ENCODE measurements at regions not wholly inside any gene's neighbourhood (a gene's known extent, or its start where the extent isn't known, plus 50 kb on each side); places are given as distances from the start of the nearest gene placed in this dataset.

DNA sequence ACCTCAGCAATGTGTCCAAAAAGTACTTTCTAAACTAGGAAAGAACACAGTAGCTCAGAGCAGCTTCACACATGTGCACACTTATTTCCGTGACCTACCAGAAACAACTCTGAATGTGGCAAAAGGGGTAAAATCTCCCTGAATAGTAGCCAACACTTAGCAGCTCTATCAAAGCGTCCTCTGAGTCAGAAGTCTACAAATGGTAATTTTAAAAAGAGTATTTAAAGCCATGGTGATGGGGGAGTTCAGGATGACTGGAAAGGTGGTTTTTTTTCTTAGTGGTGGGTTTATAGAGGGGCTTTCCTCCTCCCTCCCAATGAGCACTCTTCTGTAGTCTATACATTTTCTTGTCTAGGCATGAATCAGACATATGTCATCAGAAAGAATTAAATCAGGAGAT is 223.8 kb upstream of the PRICKLE2 start:
- 93 to 94% methylated on average over 2 of the region's 2 CpGs for WGBS, 2 experiments (ENCODE audit: low coverage in 1 of 2, low lambda C conversion rate in 2 of 2, missing lambda C conversion rate in 2 of 2)
- in situ Hi-C loops (cut with MboI), result no loop called here
- Histone ChIP-seq H2AFZ (no peak overlapping the region), H3K36me3 (ENCODE audit: low read depth) (no peaks in the 10 kb centered on the region), H3K4me1 (ENCODE audit: insufficient read depth) (peaks cover 1% of the 10 kb centered on the region), H3K9ac (no peak overlapping the region), H4K20me1 (ENCODE audit: insufficient read depth) (no peaks in the 10 kb centered on the region), H3K9me2 (ENCODE audit: insufficient read depth) (no peaks in the 10 kb centered on the region), H3K9me3 (ENCODE audit: low read depth) (no peaks in the 10 kb centered on the region), H3K4me2 (ENCODE audit: unreplicated experiment) (no peak overlapping the region), H3K27me3 (replicated peaks; ENCODE audit: insufficient read depth) (peaks cover 31% of the 10 kb centered on the region), H3K4me3 (no peak overlapping the region), H3K27ac (no peak overlapping the region), H3F3A (ENCODE audit: insufficient read depth) (peaks cover 1% of the 10 kb centered on the region; the same call in 1 of the 2 replicates), H3K79me2 (ENCODE audit: insufficient read depth) (no peaks in the 10 kb centered on the region)
- DNase-seq, result no peak
- TF ChIP-seq EZH2 (IDR thresholded peaks at IDR 0.05; ENCODE audit: insufficient read depth, poor library complexity, severe bottlenecking) (no peak), EZH2phosphoT487 (IDR thresholded peaks at IDR 0.05; ENCODE audit: insufficient read depth, low read depth) (no peak)

DNA sequence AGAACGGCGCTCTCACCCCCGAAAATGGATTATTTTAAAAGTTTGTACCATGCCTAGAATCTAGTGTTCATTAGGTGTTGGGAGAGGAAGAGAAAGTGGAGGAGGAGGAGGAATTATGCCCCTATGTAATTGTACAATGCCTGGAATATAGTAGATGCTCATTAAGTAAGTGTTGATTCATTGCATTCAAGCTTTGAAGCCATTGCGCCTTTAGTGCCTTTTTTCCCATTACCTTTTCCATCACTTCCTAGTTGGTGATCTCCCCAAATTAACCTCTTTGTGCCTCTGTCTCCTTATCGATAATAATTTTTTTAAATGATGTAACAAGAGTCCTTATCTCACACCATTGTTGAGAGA is 220.7 kb upstream of the PRICKLE2 start:
- H3K9me3 ChIP-seq (ENCODE audit: low read depth), result no peaks in the 10 kb centered on the region
- no peak overlapping the region for H3K27ac ChIP-seq
- DNase-seq, result no peak
- in situ Hi-C loops (cut with MboI), result no loop called here
- no peak overlapping the region for H3K9ac ChIP-seq
- H3K27me3 ChIP-seq (replicated peaks; ENCODE audit: insufficient read depth), result peaks cover 30% of the 10 kb centered on the region
- H3K4me3 ChIP-seq, result no peak overlapping the region
- H3K4me2 ChIP-seq (ENCODE audit: unreplicated experiment), result no peak overlapping the region
- H3K9me2 ChIP-seq (ENCODE audit: insufficient read depth), result no peaks in the 10 kb centered on the region
- H3K79me2 ChIP-seq (ENCODE audit: insufficient read depth), result no peaks in the 10 kb centered on the region
- no peak overlapping the region for H2AFZ ChIP-seq
- no peaks in the 10 kb centered on the region for H3K36me3 ChIP-seq (ENCODE audit: low read depth)
- peaks cover 10% of the 10 kb centered on the region; the same call in 1 of the 2 replicates for H3F3A ChIP-seq (ENCODE audit: insufficient read depth)
- no peaks in the 10 kb centered on the region for H4K20me1 ChIP-seq (ENCODE audit: insufficient read depth)
- H3K4me1 ChIP-seq (ENCODE audit: insufficient read depth), result peaks cover 9% of the 10 kb centered on the region
- no peak for TF ChIP-seq EZH2 (IDR thresholded peaks at IDR 0.05; ENCODE audit: insufficient read depth, poor library complexity, severe bottlenecking)
- 80 to 81% methylated on average over 5 of the region's 5 CpGs for WGBS, 2 experiments (ENCODE audit: low coverage in 1 of 2, low lambda C conversion rate in 2 of 2, missing lambda C conversion rate in 2 of 2)

- 10% methylated on average over 58 to 64 of the region's 79 CpGs for WGBS, 2 experiments (ENCODE audit: low coverage in 1 of 2, low lambda C conversion rate in 2 of 2, missing lambda C conversion rate in 2 of 2)
- Histone ChIP-seq H3K4me1 (ENCODE audit: insufficient read depth) (peaks cover 13% of the 10 kb centered on the region), H3K36me3 (ENCODE audit: low read depth) (no peaks in the 10 kb centered on the region), H3K9ac (peak overlapping the region; percentile 47), H3K27ac (no peak overlapping the region), H3F3A (ENCODE audit: insufficient read depth) (peaks cover 10% of the 10 kb centered on the region; the same call in 1 of the 2 replicates), H2AFZ (peak overlapping the region; percentile 54), H3K9me3 (ENCODE audit: low read depth) (no peaks in the 10 kb centered on the region), H3K4me3 (peak overlapping the region; percentile 71), H4K20me1 (ENCODE audit: insufficient read depth) (no peaks in the 10 kb centered on the region), H3K9me2 (ENCODE audit: insufficient read depth) (no peaks in the 10 kb centered on the region), H3K4me2 (ENCODE audit: unreplicated experiment) (peak overlapping the region; percentile 69), H3K27me3 (replicated peaks; ENCODE audit: insufficient read depth) (peaks cover 30% of the 10 kb centered on the region), H3K79me2 (ENCODE audit: insufficient read depth) (no peaks in the 10 kb centered on the region)
- TF ChIP-seq EZH2phosphoT487 (IDR thresholded peaks at IDR 0.05; ENCODE audit: insufficient read depth, low read depth) (no peak), EZH2 (IDR thresholded peaks at IDR 0.05; ENCODE audit: insufficient read depth, poor library complexity, severe bottlenecking) (no peak)
- DNase-seq, result peak; percentile 56
- in situ Hi-C loops (cut with MboI), result no loop called here
Measured at GRCh38 chr3:64445109-64445943, 220.1 kb upstream of the PRICKLE2 start.

DNA sequence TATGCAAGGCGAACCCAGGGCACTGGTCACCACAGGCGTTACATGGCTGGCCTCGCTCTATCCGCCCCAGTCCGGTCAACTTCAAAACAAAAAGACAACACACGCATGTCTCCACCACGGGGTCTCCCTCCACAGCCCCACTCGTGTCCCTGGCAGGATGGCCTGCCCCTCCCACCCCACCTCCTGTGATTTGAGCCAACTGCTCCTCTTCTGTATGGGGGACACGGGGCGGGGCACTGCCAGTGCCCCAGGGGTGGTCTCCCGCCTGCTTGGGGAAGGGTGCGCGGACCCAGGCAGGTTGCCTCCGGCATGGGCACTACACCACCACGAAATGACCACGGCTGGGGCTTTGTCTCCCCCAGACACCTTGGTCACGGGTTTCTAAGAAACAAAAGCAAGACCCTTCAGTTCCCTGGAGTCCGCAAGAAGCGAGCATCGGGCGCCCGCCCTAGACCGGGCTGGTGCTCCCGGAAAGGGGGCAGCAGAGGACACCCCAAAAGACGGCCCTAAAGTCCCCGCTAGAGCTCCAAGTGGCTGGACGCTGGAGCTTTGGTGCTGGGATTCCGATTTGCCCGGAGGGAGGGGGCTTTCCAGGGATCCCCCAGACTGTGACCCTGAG is 219.3 kb upstream of the PRICKLE2 start:
- Histone ChIP-seq H4K20me1 (ENCODE audit: insufficient read depth) (no peaks in the 10 kb centered on the region), H3K4me3 (peak overlapping the region; percentile 71), H3K4me2 (ENCODE audit: unreplicated experiment) (peak overlapping the region; percentile 69), H3K27ac (no peak overlapping the region), H2AFZ (peak overlapping the region; percentile 54), H3K79me2 (ENCODE audit: insufficient read depth) (no peaks in the 10 kb centered on the region), H3K9ac (peak overlapping the region; percentile 47), H3K4me1 (ENCODE audit: insufficient read depth) (peaks cover 15% of the 10 kb centered on the region), H3K27me3 (replicated peaks; ENCODE audit: insufficient read depth) (peaks cover 30% of the 10 kb centered on the region), H3K36me3 (ENCODE audit: low read depth) (no peaks in the 10 kb centered on the region), H3K9me3 (ENCODE audit: low read depth) (no peaks in the 10 kb centered on the region), H3F3A (ENCODE audit: insufficient read depth) (peaks cover 10% of the 10 kb centered on the region; the same call in 1 of the 2 replicates), H3K9me2 (ENCODE audit: insufficient read depth) (no peaks in the 10 kb centered on the region)
- TF ChIP-seq EZH2 (IDR thresholded peaks at IDR 0.05; ENCODE audit: insufficient read depth, poor library complexity, severe bottlenecking) (no peak), EZH2phosphoT487 (IDR thresholded peaks at IDR 0.05; ENCODE audit: insufficient read depth, low read depth) (no peak)
- DNase-seq, result peak; percentile 38
- WGBS, 2 experiments (ENCODE audit: low coverage in 1 of 2, low lambda C conversion rate in 2 of 2, missing lambda C conversion rate in 2 of 2), result 1% methylated on average over 29 of the region's 29 CpGs
- in situ Hi-C loops (cut with MboI), result no loop called here

All from GM23248 (cell line).